Dendritic cell treated with granulocyte-macrophage colony-stimulating factor and Interleukin-4, amounts not matched to agents 40 ng/mL and 50 ng/mL, for 4 days (primary cell): ENCODE measurements at regions not wholly inside any gene's neighbourhood (a gene's known extent, or its start where the extent isn't known, plus 50 kb on each side); places are given as distances from the start of the nearest gene placed in this dataset.

Source experiments
- H3K27ac Mint-ChIP-seq: one replicate; pipeline ENCODE4 v1.8.0; 2022; ENCODE audit warnings: mild to moderate bottlenecking, mixed read lengths
- H3K27me3 Mint-ChIP-seq: one replicate; pipeline ENCODE4 v1.8.0; 2022; ENCODE audit warnings: mild to moderate bottlenecking, mixed read lengths
- H3K36me3 Mint-ChIP-seq: one replicate; pipeline ENCODE4 v1.8.0; 2022; ENCODE audit warnings: low read depth, mixed read lengths
- H3K4me1 Mint-ChIP-seq: one replicate; pipeline ENCODE4 v1.8.0; 2022; ENCODE audit warnings: low read depth, mixed read lengths
- H3K4me3 Mint-ChIP-seq: one replicate; pipeline ENCODE4 v1.8.0; 2022; ENCODE audit warnings: mild to moderate bottlenecking, moderate library complexity, mixed read lengths
- H3K9me3 Mint-ChIP-seq: one replicate; pipeline ENCODE4 v1.8.0; 2022; ENCODE audit warnings: mixed read lengths
- intact Hi-C: fragments of 100-400 bp; cut with micrococcal nuclease; formaldehyde crosslinking; loops from one replicate; pipeline ENCODE4 v1.15.0; 2022

DNA sequence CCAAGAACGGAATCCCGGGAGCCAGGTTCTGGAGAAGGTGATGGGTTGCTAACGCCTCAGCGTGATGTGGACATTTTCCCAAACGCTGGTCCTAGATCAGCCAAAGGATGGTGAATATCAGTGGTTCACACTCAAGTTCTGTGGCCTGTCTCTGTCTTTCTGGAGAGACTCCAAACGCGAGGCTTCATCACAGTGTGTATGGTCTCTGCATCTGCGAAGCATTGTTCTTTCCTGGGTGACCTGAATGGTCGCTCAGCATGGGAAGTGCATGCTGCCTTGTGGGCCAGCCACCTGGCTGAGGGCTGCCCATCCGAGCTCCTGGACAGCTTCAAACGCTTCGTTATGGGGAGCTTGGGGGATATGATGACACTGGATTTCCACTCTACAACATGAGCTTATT is 810.0 kb downstream of the TBC1D22A start:
- no peaks in the 10 kb centered on the region for H3K27me3 Mint-ChIP-seq
- H3K36me3 Mint-ChIP-seq: no peaks in the 10 kb centered on the region
- intact Hi-C loops: no loop called here

DNA sequence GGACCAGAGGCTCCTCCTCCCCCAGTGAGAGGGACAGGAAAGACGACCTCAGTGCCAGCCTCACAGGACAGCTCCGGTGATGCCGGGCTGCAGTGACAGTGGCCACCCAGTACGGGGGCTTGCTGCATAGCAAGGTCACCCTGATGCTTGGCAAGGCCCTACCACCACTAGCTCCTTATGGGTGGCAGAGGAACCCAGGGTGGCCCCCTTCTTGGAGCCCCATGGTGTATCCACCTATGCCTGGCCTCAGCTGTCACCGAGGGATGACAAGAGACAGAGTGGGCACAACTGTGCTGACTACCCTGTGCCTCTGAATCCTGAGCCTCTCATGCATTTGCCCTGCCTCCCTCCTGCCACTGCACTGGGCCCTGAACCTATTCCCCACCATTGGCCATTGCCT is 809.2 kb downstream of the TBC1D22A start:
- Mint-ChIP-seq H3K4me1 (no peaks in the 10 kb centered on the region), H3K27me3 (no peaks in the 10 kb centered on the region), H3K27ac (no peak overlapping the region), H3K4me3 (no peak overlapping the region), H3K9me3 (no peaks in the 10 kb centered on the region), H3K36me3 (no peaks in the 10 kb centered on the region)
- intact Hi-C loops: no loop called here

More for the DNA sequence above, 810.0 kb downstream of the TBC1D22A start:
- Mint-ChIP-seq H3K27ac (no peak overlapping the region), H3K4me3 (no peak overlapping the region), H3K9me3 (no peaks in the 10 kb centered on the region), H3K4me1 (no peaks in the 10 kb centered on the region)

DNA sequence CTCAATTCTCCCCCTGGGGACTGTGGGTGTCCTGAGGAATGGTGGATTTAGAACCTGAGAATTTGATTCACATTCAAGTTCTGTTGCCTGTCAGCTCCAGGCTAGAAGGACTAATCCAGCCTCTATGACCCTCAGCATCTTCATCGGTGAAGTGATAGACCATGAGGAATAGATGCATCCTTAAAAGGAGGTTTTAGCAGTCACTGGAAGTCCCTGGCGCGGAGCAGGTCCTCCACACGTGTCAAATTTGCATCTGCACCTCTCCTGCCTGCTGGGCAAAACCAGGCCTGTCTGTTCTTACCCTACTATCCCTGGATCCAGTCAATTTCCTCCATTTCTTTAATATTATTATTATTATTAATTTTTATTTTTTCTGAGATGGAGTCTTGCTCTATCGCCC is 808.4 kb downstream of the TBC1D22A start:
- Mint-ChIP-seq H3K36me3 (no peaks in the 10 kb centered on the region), H3K4me1 (no peaks in the 10 kb centered on the region), H3K9me3 (no peaks in the 10 kb centered on the region), H3K4me3 (no peak overlapping the region), H3K27ac (no peak overlapping the region), H3K27me3 (no peaks in the 10 kb centered on the region)
- intact Hi-C loops: no loop called here

DNA sequence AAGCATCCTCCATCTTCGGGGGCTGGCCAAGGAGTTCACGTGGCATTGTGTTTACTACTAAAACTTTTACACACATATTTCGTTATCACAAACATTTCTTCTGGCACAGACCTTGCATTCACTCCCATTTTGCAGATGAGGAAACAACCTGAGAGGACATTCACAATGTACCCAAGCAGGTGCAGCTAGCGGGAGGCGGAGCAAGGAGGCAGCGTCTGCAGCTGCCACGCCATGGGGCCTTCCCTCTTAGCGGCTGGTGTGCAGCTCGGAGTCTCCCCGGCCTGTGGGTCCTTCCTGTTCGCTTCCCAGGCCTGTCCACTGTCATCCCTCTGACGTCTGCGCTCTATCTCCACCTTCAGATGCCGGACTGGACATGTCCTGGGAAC is 807.8 kb downstream of the TBC1D22A start:
- no peaks in the 10 kb centered on the region for H3K4me1 Mint-ChIP-seq
- no peak overlapping the region for H3K27ac Mint-ChIP-seq
- H3K9me3 Mint-ChIP-seq: no peaks in the 10 kb centered on the region
- H3K36me3 Mint-ChIP-seq: no peaks in the 10 kb centered on the region
- no peaks in the 10 kb centered on the region for H3K27me3 Mint-ChIP-seq
- H3K4me3 Mint-ChIP-seq: no peak overlapping the region
- intact Hi-C loops: no loop called here

GRCh38 chr22:47569389-47570299 is 807.2 kb downstream of the TBC1D22A start:
- H3K27ac Mint-ChIP-seq: no peak overlapping the region
- intact Hi-C loops: no loop called here
- no peaks in the 10 kb centered on the region for H3K9me3 Mint-ChIP-seq
- no peak overlapping the region for H3K4me3 Mint-ChIP-seq
- H3K36me3 Mint-ChIP-seq: no peaks in the 10 kb centered on the region
- no peaks in the 10 kb centered on the region for H3K4me1 Mint-ChIP-seq
- no peaks in the 10 kb centered on the region for H3K27me3 Mint-ChIP-seq

DNA sequence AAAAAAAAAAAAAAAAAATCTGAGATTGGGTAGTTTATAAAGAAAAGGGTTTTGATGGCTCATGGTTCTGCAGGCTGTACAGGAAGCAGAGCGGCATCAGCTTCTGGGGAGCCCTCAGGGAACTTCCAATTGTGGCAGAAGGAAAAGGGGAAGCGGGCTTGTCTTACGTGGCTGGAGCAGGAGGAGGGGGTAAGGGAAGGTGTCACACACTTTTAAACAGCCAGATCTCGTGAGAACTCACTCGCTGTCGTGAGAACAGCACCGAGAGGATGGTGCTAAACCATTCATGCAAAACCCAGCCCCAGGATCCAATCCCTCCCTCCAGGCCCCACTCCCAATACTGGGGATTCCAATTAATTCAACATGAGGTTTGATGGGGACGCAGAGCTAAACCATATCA is 806.2 kb downstream of the TBC1D22A start:
- Mint-ChIP-seq H3K4me1 (no peaks in the 10 kb centered on the region), H3K27ac (no peak overlapping the region), H3K27me3 (no peaks in the 10 kb centered on the region), H3K4me3 (no peak overlapping the region), H3K9me3 (no peaks in the 10 kb centered on the region), H3K36me3 (no peaks in the 10 kb centered on the region)
- intact Hi-C loops: no loop called here

DNA sequence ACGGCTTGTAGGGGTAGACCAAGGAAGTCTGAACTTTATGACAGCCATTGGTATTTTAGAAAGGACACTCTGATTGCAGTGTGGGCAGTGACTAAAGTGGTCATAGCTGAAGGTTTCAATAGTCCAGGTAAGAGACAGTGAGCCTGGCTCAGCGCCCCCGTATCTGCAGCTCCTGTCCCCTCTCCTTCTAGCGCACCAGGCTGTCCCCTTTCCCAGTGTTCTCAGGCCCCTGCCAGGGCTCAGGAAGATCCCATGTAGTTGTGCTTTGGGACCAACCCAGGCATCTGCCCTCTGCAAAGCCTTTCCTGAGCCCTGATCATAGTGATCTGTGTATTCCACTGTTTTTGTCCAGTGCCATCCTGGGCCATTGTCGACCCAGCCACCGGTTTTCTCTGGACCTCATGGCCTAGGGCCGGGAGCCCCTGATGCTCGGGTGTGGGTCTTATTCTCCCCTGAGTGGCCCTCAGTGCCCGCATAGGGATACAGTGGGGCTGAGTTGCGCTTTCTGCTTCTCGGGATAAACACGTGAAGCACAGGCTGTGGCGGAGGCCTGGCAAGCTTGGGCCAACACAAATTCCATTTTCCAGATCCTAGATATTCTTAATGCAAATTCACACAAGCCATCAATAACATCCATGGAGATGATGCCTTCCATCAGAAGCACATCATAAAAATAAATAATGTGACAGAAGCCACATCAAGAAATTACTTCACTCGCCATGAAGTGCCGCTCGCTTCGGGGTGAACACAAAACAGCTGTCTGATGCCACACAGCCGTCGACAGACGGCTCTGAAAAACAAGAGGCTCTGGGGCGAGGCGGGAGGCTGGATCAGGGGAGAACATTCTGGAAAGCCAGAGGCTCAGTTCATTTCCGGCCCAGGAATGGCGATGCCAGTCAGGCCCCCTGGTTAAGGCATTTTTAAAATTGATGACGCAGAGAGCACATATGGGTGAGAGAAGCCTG is 805.0 kb downstream of the TBC1D22A start:
- H3K36me3 Mint-ChIP-seq: no peaks in the 10 kb centered on the region
- intact Hi-C loops: no loop called here
- H3K4me1 Mint-ChIP-seq: no peaks in the 10 kb centered on the region
- no peaks in the 10 kb centered on the region for H3K9me3 Mint-ChIP-seq
- H3K27me3 Mint-ChIP-seq: no peaks in the 10 kb centered on the region
- H3K4me3 Mint-ChIP-seq: no peak overlapping the region
- H3K27ac Mint-ChIP-seq: no peak overlapping the region

- no peak overlapping the region for H3K27ac Mint-ChIP-seq
- no peak overlapping the region for H3K4me3 Mint-ChIP-seq
- no peaks in the 10 kb centered on the region for H3K4me1 Mint-ChIP-seq
- no peaks in the 10 kb centered on the region for H3K27me3 Mint-ChIP-seq
- intact Hi-C loops: no loop called here
- H3K9me3 Mint-ChIP-seq: no peaks in the 10 kb centered on the region
- H3K36me3 Mint-ChIP-seq: no peaks in the 10 kb centered on the region
These were observed 804.0 kb downstream of the TBC1D22A start for GRCh38 chr22:47566491-47566890.

DNA sequence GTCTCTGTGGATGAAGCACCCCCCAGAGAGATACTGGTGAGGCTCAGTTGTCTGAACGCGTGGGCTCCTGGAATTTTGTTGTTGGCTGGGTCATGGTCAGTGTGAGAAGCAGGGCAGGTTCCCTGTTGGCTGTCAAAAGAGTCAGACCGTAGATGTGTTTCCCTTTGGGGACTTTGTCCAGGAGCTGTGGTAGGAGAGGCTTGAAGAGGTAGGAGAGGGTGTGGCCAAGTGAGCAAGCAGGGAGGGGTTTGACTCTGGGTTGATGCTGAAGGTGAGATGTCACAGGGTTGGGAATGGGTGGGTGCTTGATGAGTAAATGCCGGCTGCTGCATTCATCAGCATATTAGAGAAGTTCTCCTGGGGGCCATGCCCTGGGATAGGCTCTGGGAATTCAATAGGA is 803.2 kb downstream of the TBC1D22A start:
- intact Hi-C loops: no loop called here
- H3K36me3 Mint-ChIP-seq: no peaks in the 10 kb centered on the region
- no peaks in the 10 kb centered on the region for H3K27me3 Mint-ChIP-seq
- H3K4me3 Mint-ChIP-seq: no peak overlapping the region
- H3K4me1 Mint-ChIP-seq: no peaks in the 10 kb centered on the region
- H3K9me3 Mint-ChIP-seq: no peaks in the 10 kb centered on the region
- H3K27ac Mint-ChIP-seq: no peak overlapping the region

GRCh38 chr22:47564651-47565434 is 802.4 kb downstream of the TBC1D22A start:
- Mint-ChIP-seq H3K27me3 (no peaks in the 10 kb centered on the region), H3K9me3 (no peaks in the 10 kb centered on the region), H3K36me3 (no peaks in the 10 kb centered on the region), H3K27ac (no peak overlapping the region), H3K4me3 (no peak overlapping the region), H3K4me1 (no peaks in the 10 kb centered on the region)
- intact Hi-C loops: no loop called here

DNA sequence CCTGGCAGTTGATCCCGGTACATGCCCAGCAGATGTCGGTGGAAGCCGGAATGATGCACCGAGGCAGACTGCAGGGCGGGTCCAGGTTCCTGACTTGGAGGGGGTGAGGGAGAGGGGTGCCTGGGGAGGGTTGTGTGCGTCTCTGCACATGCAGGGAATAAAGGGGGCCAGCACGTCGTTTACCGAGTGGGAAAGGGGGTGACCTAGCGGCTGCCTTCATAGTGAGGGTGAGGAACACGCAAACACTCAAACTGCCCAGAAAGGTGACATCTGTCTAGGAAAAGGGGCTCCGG is 801.7 kb downstream of the TBC1D22A start:
- Mint-ChIP-seq H3K9me3 (no peaks in the 10 kb centered on the region), H3K36me3 (no peaks in the 10 kb centered on the region), H3K4me3 (no peak overlapping the region), H3K27me3 (no peaks in the 10 kb centered on the region), H3K4me1 (no peaks in the 10 kb centered on the region), H3K27ac (no peak overlapping the region)
- intact Hi-C loops: no loop called here

- Mint-ChIP-seq H3K36me3 (no peaks in the 10 kb centered on the region), H3K9me3 (no peaks in the 10 kb centered on the region), H3K27me3 (no peaks in the 10 kb centered on the region), H3K4me1 (no peaks in the 10 kb centered on the region), H3K4me3 (no peak overlapping the region), H3K27ac (no peak overlapping the region)
- intact Hi-C loops: no loop called here
These were observed 801.1 kb downstream of the TBC1D22A start for GRCh38 chr22:47563406-47564157.

DNA sequence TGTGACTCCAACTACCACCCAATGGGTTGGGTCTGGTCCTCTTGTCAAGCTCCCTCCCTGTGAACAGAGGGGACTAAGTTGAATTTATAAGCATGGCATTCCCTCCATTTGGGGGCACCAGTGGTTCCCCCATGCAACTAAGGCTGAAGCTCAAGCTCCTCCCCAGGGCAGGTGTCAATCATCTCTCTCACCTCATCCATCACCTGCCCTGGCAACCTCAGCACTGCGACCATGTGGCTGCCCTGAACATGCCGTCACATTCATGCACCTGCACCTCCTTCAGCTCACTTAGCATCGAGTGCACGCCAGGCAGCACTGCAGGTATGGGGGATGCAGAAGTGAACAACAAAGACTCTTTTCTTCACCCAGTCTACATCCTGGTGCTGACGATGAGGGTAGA is 799.3 kb downstream of the TBC1D22A start:
- intact Hi-C loops: no loop called here

More for the DNA sequence above, 799.3 kb downstream of the TBC1D22A start:
- Mint-ChIP-seq H3K9me3 (peaks cover 5% of the 10 kb centered on the region), H3K4me1 (no peaks in the 10 kb centered on the region), H3K36me3 (no peaks in the 10 kb centered on the region), H3K27ac (no peak overlapping the region), H3K4me3 (no peak overlapping the region), H3K27me3 (no peaks in the 10 kb centered on the region)
